Neuron (in vitro differentiated cells): ENCODE measurements at regions not wholly inside any gene's neighbourhood (a gene's known extent, or its start where the extent isn't known, plus 50 kb on each side); places are given as distances from the start of the nearest gene placed in this dataset.
"Not testable (repeated sequence)": the region's sequence is repeated elsewhere in the genome, so short reads cannot be mapped to it uniquely, and the experiment has no call there.

Experiments used
- H2AFZ ChIP-seq: one replicate; pipeline ENCODE4 v1.6.1; 2013; ENCODE audit warnings: low read depth, mild to moderate bottlenecking, inconsistent platforms, low read length, moderate library complexity
- H3K27me3 ChIP-seq: one replicate; pipeline ENCODE4 v1.6.1; 2013; ENCODE audit warnings: low read length; ENCODE audit not compliant: insufficient read depth
- H3K36me3 ChIP-seq: one replicate; pipeline ENCODE4 v1.6.1; 2013; ENCODE audit warnings: low read length; ENCODE audit not compliant: insufficient read depth
- H3K4me1 ChIP-seq: one replicate; pipeline ENCODE4 v1.6.1; 2013; ENCODE audit warnings: low read length; ENCODE audit not compliant: insufficient read depth
- H3K4me3 ChIP-seq: 2 replicates; pipeline ENCODE4 v1.5.1; 2013; ENCODE audit warnings: mild to moderate bottlenecking, low read length, moderate library complexity
- H3K9me3 ChIP-seq: one replicate; pipeline ENCODE4 v1.6.1; 2013; ENCODE audit warnings: low read length

DNA sequence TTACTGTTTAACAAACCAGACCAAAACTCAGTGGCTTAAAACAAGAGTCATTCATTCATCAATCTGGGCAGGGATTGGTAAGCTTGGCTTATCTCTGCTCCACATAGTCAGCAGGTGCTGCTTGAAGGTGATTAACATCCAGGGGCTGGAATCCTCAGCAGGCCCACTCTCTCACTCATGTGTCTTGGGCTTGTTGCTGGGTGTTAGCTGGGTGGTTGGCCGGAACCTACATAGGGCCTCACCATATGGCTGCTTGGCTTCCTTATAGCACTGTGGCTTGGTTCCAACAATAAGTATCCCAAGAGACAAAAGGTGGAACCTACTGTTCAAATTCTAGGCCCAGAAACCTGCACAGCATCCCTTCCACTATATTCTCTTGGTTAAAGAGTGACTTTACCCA lies 125.0 kb downstream of the RASGEF1B start:
- no peaks in the 10 kb centered on the region for H3K36me3 ChIP-seq
- H3K27me3 ChIP-seq = no peaks in the 10 kb centered on the region
- no peak overlapping the region for H3K4me3 ChIP-seq
- no peaks in the 10 kb centered on the region for H3K9me3 ChIP-seq
- peak overlapping the region; percentile 20 for H2AFZ ChIP-seq
- no peaks in the 10 kb centered on the region for H3K4me1 ChIP-seq

DNA sequence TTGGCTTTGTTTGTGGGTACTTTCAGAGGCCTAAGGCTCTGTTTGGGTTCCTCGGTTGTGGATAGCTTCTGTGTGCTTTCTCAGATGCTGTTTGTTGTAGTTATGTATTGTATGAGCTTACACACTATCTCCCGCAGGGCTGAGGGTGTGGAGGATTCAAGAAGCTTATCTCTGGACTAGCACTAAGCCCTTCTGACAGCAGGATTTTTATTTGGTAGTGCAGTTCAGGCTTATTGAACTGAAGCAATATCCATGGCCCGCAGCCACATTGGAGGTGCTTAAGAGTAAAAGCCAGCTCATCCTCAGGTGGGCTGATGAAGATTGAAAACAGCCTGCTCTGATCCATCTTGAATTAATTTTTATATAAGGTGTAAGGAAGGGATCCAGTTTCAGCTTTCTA lies 128.2 kb downstream of the RASGEF1B start:
- no peaks in the 10 kb centered on the region for H3K27me3 ChIP-seq
- H3K9me3 ChIP-seq = no peaks in the 10 kb centered on the region
- H3K4me1 ChIP-seq = no peaks in the 10 kb centered on the region
- no peak overlapping the region for H3K4me3 ChIP-seq
- H3K36me3 ChIP-seq = no peaks in the 10 kb centered on the region
- no peak overlapping the region for H2AFZ ChIP-seq

DNA sequence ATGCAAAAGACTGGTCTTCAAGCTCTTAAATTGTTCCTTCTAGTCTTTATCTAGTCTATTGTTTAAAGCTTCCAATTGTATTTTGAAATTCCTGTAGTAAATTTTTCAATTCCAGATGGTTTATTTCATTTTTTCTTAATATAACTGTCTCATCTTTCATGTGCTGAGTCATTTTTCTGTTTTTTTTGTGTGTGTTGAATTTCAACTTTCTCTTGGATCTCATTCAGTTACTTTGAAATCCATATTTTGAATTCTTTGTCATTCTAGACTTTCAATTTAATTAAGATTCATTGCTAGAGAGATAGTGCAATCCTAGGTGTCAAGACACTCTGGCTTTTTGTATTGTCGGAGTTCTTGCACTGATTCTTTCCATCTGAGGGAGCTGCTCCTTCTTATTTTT lies 128.0 kb upstream of the PRKG2 start:
- Histone ChIP-seq H3K9me3 (no peaks in the 10 kb centered on the region), H3K4me3 (no peak overlapping the region), H3K36me3 (no peaks in the 10 kb centered on the region), H2AFZ (no peak overlapping the region), H3K27me3 (no peaks in the 10 kb centered on the region), H3K4me1 (no peaks in the 10 kb centered on the region)

DNA sequence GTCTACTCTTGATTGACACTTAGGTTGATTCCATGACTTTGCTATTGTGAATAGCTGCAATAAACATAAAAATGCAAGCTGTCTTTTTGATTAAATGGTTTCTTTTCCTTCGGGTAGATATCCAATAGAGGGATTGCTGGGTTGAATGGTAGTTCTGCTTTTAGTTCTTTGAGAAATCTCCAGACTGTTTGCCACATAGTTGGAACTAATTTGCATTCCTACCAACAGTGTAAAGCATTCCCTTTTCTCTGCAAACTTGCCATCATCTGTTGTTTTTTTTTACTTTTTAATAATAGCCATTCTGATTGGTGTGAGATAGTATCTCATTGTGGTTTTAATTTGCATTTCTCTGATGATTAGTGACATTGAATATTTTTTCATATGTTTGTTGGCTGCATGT lies 122.2 kb upstream of the PRKG2 start:
- H3K4me3 ChIP-seq = no peak overlapping the region
- no peaks in the 10 kb centered on the region for H3K4me1 ChIP-seq
- H3K9me3 ChIP-seq = no peaks in the 10 kb centered on the region
- H3K27me3 ChIP-seq = no peaks in the 10 kb centered on the region
- H3K36me3 ChIP-seq = no peaks in the 10 kb centered on the region
- no peak overlapping the region for H2AFZ ChIP-seq

DNA sequence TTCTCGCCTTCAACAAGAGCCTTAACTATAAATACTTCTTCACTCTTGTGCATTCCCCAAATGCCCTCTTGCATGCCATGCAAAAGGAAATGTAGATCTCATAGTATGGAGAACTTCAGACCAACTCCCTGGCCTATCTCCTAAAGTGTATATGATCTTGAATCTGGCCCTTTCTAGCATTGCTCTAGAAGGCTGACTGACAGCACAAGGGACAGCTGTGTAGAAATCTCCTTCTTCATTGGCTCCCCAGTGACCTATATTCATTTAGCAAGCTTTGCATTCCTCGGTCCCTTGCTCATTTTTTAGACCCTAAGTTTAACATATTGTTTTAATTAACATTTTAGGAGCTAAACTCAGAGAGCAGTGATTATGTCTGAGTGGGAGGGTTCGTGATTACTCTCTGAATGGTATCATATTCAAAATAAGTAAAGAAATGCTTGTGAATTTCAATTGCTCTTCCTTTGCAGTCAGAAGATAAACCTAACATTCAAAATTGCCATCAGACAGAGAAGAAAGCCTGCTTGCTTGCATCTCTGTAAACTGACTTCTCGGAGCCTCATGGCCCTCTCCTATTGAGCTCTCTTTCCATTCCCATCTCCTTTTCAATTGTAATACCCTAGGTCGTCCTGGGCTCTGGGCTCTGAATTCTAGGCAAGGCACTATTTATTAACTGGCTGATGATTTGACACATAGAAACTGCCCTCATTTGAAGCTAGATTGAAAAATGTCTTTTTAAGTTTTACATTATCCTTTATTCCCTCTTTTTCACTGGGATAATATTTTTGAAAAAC lies 120.3 kb upstream of the PRKG2 start:
- no peaks in the 10 kb centered on the region for H3K9me3 ChIP-seq
- H3K36me3 ChIP-seq = no peaks in the 10 kb centered on the region
- no peak overlapping the region for H3K4me3 ChIP-seq

DNA sequence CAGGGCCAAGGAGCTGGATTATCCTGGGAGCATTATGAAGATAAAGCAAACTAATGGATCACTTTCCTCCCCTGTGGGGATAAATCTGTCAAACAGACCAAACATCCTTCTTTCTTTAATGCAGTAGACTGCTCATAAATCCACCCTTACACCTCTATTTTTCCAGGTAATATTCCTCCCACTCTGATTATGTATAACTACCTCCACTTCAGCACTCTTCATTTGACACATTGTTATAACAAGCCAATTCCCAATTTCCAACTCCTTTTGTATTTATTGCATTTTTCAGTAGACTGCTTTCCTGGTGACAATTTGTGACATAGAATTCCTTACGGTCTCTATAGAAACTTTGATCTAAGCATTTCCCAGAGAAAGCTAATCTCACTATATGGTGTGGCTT lies 115.0 kb upstream of the PRKG2 start:
- Histone ChIP-seq H2AFZ (no peak overlapping the region), H3K4me3 (no peak overlapping the region), H3K36me3 (no peaks in the 10 kb centered on the region), H3K9me3 (no peaks in the 10 kb centered on the region), H3K27me3 (no peaks in the 10 kb centered on the region), H3K4me1 (no peaks in the 10 kb centered on the region)

More for the DNA sequence above, 120.3 kb upstream of the PRKG2 start:
- H2AFZ ChIP-seq = no peak overlapping the region
- H3K4me1 ChIP-seq = no peaks in the 10 kb centered on the region
- H3K27me3 ChIP-seq = no peaks in the 10 kb centered on the region

DNA sequence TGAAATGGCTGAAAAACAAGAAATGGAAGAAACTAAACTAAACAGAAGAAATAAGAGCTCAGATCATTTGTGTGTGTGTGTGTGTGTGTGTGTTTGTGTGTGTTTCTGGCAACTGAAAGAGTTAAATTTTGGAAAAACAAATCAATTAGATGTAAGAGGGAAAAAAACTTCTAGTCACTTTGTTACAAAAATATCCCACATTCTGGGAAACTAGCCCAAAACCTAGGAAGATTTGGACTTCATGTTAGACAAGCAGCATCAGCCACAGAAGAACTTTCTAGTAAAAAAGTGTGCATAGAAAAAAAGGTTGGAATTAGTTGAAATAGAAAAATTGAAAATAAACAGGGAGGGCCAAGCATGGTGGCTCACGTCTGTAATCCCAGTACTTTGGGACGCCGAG lies 111.6 kb upstream of the PRKG2 start:
- Histone ChIP-seq H3K36me3 (no peaks in the 10 kb centered on the region), H3K27me3 (no peaks in the 10 kb centered on the region), H2AFZ (no peak overlapping the region), H3K9me3 (no peaks in the 10 kb centered on the region), H3K4me1 (no peaks in the 10 kb centered on the region), H3K4me3 (no peak overlapping the region)

DNA sequence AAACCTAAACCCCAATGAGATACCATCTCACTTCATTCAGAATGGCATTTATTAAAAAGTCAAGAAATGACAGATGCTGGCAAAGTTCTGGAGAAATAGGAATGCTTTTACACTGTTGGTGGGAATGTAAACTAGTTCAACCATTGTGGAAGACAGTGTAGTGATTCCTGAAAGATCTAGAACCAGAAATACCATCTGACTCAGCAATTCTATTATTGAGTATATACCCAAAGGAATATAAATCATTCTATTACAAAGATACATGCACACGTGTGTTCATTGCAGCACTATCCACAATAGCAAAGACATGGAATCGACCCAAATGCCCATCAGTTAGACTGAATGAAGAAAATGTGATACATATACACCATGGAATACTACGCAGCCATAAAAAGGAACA lies 109.6 kb upstream of the PRKG2 start:
- not testable (repeated sequence) for H2AFZ ChIP-seq, H3K9me3 ChIP-seq, H3K4me1 ChIP-seq, H3K4me3 ChIP-seq, H3K36me3 ChIP-seq, H3K27me3 ChIP-seq

DNA sequence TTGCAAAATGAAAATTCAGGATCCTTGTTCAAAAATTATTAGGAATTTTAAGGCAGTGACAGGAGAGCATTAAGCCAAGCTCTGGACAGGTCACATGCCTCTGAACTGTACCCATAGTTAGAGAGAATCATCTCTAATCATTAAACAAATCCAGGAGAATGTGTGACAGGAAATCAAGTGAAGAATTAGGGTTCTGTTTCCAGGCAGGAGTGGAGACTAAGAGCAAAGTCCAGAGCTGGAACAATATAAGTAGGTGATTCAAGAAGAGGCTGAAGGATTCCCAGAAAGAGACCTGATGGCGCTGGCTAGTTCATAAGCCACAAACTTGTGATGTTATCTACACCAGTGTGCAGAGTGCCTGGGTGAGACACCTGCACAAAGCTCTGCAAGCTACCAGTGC lies 104.6 kb upstream of the PRKG2 start:
- Histone ChIP-seq H3K4me3 (no peak overlapping the region), H3K4me1 (no peaks in the 10 kb centered on the region), H3K36me3 (no peaks in the 10 kb centered on the region), H2AFZ (no peak overlapping the region), H3K27me3 (no peaks in the 10 kb centered on the region), H3K9me3 (no peaks in the 10 kb centered on the region)

DNA sequence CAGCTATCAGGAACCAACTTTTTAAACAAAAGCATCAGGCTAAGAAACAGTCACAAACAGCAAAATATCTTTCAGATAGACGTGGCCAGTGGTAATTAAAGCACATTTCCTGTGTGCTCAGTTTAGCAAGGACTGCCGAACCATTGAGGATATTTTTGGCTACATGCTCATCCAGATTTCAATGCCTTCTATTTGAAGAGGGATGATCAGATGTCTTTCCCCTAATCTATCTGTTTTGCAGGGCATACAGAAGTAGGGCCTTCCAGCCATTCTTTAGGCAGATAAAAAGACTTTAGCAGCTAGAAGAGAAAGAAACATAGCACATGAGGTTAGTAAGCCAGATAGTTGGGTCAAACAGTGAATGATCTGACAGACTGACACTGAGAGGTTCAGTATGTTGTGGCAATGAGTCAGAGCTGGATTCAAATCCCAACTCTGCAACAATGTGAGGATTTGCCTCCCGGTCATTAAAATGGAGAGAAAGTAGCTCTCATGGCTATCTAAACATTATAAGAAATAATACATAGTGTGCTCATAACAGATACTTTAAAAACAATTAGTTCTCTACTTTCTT lies 100.0 kb upstream of the PRKG2 start:
- no peaks in the 10 kb centered on the region for H3K36me3 ChIP-seq
- H2AFZ ChIP-seq = no peak overlapping the region
- H3K27me3 ChIP-seq = no peaks in the 10 kb centered on the region
- H3K4me3 ChIP-seq = no peak overlapping the region
- H3K4me1 ChIP-seq = no peaks in the 10 kb centered on the region
- no peaks in the 10 kb centered on the region for H3K9me3 ChIP-seq

DNA sequence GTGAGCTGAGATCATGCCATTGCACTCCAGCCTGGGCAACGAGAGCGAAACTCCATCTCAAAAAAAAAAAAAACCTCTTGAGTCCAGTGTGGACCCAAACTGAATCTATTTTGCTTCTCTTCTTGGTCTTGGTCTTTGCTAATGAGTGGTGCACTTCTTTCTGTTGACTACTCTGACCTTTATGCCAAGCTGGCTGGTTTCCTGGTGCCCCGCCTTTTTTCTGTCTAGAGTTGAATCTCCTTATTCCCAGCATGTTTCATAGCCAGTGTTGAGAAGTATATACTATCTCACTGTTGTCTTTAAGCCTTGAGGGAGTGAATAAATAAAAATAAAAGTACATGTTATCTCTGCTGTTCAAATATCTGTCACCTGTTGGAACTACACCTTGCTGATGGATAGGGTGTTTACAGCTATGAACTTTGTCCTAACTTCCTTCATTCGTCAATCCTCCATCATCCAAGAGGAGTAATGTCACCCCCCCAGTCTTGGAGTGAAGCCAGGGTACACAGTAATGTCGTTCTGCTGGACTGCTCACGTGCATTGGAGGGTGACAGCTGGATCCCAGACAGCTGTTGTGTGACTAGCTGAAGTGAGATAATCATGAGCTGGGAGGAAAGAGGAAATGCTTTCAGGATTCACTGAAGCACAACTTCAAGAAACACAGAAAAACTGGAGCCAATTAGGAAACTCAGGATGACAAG lies 99.3 kb upstream of the PRKG2 start:
- H3K36me3 ChIP-seq = no peaks in the 10 kb centered on the region
- no peaks in the 10 kb centered on the region for H3K27me3 ChIP-seq
- no peak overlapping the region for H2AFZ ChIP-seq
- H3K4me1 ChIP-seq = no peaks in the 10 kb centered on the region
- no peak overlapping the region for H3K4me3 ChIP-seq
- no peaks in the 10 kb centered on the region for H3K9me3 ChIP-seq

DNA sequence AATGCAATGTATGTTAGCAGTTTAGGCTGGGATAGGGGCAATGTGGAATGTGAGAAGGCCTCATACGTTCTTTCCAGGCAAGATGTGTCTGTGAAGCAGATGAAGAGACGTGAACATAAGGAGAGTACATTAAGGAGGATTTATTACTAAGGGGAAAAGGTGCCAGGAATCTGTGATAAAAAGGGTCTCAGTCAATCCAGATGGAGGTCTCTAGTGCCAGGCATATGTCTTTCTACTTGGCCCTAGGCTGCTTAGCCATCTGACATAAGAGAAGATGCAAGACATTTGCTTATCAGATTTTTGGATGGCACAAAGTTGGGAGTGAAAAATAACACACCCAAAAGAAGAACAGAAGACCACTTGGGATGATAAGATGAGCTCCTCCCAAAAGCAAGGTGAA lies 93.0 kb upstream of the PRKG2 start:
- no peaks in the 10 kb centered on the region for H3K9me3 ChIP-seq
- no peaks in the 10 kb centered on the region for H3K4me1 ChIP-seq
- H3K4me3 ChIP-seq = no peak overlapping the region

DNA sequence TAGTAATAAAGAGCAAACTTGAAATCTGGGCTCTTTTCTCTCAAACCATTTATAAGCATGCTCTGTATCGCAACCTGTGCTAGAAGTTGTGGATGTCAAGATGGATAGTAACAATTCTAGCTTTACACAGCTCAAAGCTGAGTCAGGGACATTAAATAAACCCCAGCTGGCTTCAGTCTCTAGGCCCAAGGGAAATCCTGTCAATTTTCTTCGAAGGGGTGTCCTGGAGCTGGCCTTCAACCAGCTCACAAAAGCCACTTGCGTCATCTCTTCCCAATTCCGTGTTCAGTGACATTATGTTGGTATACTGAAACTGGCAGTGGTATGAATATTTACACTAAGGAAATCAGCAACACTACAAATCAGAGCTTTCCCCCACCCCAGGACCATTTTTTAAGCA lies 89.8 kb upstream of the PRKG2 start:
- H3K4me1 ChIP-seq = no peaks in the 10 kb centered on the region
- no peaks in the 10 kb centered on the region for H3K36me3 ChIP-seq
- H2AFZ ChIP-seq = no peak overlapping the region
- no peak overlapping the region for H3K4me3 ChIP-seq
- no peaks in the 10 kb centered on the region for H3K27me3 ChIP-seq
- no peaks in the 10 kb centered on the region for H3K9me3 ChIP-seq

More for the DNA sequence above, 93.0 kb upstream of the PRKG2 start:
- H2AFZ ChIP-seq = no peak overlapping the region
- no peaks in the 10 kb centered on the region for H3K36me3 ChIP-seq
- no peaks in the 10 kb centered on the region for H3K27me3 ChIP-seq
